PFSK-1 (cell line): ENCODE measurements at regions not wholly inside any gene's neighbourhood (a gene's known extent, or its start where the extent isn't known, plus 50 kb on each side); places are given as distances from the start of the nearest gene placed in this dataset.

Experiments
- FOXP2 ChIP-seq: optimal IDR thresholded peaks from 2 replicates; pipeline ENCODE3; 2011; ENCODE audit warnings: borderline replicate concordance, control low read depth, inconsistent platforms; ENCODE audit not compliant: insufficient read depth; ENCODE audit errors: extremely low read length, extremely low read depth
- POLR2AphosphoS5 ChIP-seq: IDR thresholded peaks from 2 replicates; pipeline ENCODE4 v1.6.1; 2012; ENCODE audit warnings: low read depth, mild to moderate bottlenecking, control low read depth, low read length, moderate library complexity
- SIN3A ChIP-seq: IDR thresholded peaks from 2 replicates; pipeline ENCODE4 v1.6.1; 2012; ENCODE audit warnings: mild to moderate bottlenecking, low read length, moderate library complexity, borderline replicate concordance; ENCODE audit not compliant: insufficient read depth
- TAF1 ChIP-seq: IDR thresholded peaks from 2 replicates; pipeline ENCODE4 v1.6.1; 2012; ENCODE audit warnings: low read length, control low read depth, borderline replicate concordance; ENCODE audit not compliant: insufficient read depth
- TF ChIP-seq, protein P1 (sequence below), 2 experiments: IDR thresholded peaks; 2 replicates each; pipeline versions ENCODE4 v1.6.1 to v1.8.0; 2011 to 2012; ENCODE audit warnings: low read depth in 2 of 2, low read length in 2 of 2, control low read depth in 1 of 2, inconsistent platforms in 1 of 2, mild to moderate bottlenecking in 1 of 2, moderate library complexity in 1 of 2; ENCODE audit not compliant: insufficient read depth in 1 of 2

- TF ChIP-seq, protein P1, sequence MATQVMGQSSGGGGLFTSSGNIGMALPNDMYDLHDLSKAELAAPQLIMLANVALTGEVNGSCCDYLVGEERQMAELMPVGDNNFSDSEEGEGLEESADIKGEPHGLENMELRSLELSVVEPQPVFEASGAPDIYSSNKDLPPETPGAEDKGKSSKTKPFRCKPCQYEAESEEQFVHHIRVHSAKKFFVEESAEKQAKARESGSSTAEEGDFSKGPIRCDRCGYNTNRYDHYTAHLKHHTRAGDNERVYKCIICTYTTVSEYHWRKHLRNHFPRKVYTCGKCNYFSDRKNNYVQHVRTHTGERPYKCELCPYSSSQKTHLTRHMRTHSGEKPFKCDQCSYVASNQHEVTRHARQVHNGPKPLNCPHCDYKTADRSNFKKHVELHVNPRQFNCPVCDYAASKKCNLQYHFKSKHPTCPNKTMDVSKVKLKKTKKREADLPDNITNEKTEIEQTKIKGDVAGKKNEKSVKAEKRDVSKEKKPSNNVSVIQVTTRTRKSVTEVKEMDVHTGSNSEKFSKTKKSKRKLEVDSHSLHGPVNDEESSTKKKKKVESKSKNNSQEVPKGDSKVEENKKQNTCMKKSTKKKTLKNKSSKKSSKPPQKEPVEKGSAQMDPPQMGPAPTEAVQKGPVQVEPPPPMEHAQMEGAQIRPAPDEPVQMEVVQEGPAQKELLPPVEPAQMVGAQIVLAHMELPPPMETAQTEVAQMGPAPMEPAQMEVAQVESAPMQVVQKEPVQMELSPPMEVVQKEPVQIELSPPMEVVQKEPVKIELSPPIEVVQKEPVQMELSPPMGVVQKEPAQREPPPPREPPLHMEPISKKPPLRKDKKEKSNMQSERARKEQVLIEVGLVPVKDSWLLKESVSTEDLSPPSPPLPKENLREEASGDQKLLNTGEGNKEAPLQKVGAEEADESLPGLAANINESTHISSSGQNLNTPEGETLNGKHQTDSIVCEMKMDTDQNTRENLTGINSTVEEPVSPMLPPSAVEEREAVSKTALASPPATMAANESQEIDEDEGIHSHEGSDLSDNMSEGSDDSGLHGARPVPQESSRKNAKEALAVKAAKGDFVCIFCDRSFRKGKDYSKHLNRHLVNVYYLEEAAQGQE (IDR thresholded peaks at IDR 0.05; ENCODE audit: insufficient read depth in 1 of 2, low read depth in 2 of 2, low read length in 2 of 2) = no peak
- TF ChIP-seq SIN3A (no peak), POLR2AphosphoS5 (no peak), TAF1 (no peak), FOXP2 (no peak)
Measured at GRCh38 chr20:12053353-12053752, 135.7 kb downstream of the BTBD3 start.
